ENCODE measurements at regions not wholly inside any gene's neighbourhood (a gene's known extent, or its start where the extent isn't known, plus 50 kb on each side); places are given as distances from the start of the nearest gene placed in this dataset.

- TF ChIP-seq EP300 (IDR thresholded peaks at IDR 0.05) = no peak
- TF ChIP-seq POLR2A (IDR thresholded peaks at IDR 0.05) = no peak
- no peak for TF ChIP-seq CTCF (IDR thresholded peaks at IDR 0.05)
These were observed 944.3 kb upstream of the GHITM start for GRCh38 chr10:83195021-83195420.
